NCI-H226 (cell line): ENCODE measurements at regions not wholly inside any gene's neighbourhood (a gene's known extent, or its start where the extent isn't known, plus 50 kb on each side); places are given as distances from the start of the nearest gene placed in this dataset.

Experiments
- DNase-seq: peaks from one replicate; pipeline ENCODE4 v3.0.0-alpha.2; 2015

GRCh38 chr17:72430611-72431432 is 310.0 kb downstream of the SOX9 start:
- DNase-seq: no peak

DNA sequence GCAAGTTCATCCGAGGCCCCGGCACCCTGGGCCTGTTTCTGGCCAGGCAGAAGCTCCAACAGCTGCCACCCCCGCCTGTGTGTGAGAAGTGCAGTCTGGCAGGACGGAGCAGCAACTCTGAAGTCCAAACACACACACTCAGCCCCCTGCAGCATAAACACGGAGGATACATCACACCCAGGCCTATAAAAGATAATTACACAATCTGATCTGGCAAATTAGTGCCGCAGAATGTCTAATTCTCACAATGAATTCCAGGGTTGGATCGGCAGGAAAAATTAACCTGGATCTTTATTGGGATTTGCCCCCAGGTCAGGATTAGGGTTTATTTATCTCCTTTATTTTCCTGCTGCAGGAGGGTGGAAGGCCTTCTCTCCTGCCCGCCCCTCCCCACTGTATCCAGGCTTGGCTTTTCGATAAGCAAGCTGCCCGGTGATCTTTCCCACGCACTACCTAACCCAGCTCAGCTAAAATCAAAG is 311.4 kb downstream of the SOX9 start:
- no peak for DNase-seq

DNA sequence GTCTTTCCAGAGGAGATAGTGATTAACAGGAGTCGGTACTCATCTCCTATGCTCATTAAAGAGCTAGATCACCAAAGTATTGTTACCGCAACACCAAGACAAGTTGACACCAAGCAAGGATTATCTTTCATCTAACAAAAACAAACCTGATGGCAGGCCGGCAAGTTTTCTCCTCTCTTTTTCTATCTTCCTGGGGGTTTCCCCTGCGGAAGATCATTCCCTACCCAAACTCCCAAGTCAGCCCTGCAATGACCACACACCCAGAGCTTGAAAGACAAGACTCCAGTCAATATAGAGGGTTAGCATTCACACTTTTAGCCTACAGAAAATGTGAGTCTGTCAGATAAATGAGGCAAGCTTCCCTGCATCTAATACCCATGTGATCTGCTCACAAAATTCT is 312.1 kb downstream of the SOX9 start:
- no peak for DNase-seq

DNA sequence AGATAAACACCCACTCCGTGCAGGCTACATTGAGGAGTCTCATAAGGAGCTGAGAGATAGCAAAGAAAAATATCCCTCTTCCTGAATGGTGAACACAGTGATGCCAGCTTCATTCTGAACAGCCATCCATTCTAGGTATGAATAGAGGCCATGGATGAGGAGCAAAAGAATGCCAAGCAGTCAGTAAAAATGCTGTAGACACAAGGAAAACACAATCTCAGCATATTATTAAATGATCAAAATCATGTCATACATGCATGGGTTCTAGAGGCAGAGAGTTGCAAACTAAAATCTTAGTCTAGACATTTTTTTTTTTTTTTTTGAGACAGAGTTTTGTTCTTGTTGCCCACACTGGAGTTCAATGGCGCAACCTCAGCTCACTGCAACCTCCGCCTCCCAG is 313.0 kb downstream of the SOX9 start:
- no peak for DNase-seq

DNA sequence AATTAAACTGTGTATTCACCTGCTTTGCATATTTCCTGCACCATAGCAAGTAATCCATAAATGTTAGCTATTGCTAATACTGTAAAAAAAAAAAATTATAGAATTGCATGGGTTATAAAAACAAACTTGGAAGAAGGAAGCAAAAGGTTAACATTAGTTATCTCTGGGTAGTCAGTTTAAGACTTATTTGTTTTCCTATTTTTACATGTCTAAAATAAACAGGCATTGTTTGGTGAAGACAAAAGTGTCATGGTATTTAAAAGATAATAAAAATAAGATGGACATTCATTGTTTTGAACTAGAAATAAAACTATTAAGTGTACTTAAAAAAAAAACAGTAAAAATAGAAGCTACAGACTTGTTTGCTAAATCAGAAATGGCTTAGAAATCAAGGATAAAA is 313.8 kb downstream of the SOX9 start:
- DNase-seq: no peak

DNA sequence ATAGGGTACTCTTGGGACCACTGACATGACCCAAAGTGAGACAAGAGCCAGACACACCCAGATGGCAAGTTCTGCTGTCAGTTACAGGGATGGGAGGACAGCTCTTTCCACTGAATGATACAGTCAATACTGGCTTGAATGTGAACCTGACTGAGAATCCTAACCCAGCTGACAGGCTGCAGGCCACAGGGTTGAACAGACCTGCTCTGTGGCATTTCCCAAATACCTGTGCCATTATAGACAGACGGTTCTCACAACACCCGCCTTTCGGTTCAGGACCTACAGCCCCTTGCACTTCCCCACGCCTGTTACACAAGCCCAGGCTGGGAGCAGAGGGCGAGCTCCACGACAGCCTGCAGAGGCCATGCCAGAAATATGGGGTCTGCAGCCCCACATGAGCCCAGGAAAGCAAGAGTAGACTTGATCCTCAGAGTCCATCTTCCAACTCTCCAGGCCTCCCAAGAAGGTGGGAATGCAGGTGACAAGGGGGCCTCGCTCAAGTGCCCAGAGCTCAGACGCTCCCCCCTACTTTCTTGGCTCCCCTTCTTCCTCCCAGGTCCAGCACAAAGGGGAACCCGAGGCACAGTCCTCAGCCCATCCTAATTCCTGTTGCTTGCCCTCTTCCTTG is 314.3 kb downstream of the SOX9 start:
- no peak for DNase-seq

GRCh38 chr17:72438783-72439182 is 318.0 kb downstream of the SOX9 start:
- DNase-seq: no peak

DNA sequence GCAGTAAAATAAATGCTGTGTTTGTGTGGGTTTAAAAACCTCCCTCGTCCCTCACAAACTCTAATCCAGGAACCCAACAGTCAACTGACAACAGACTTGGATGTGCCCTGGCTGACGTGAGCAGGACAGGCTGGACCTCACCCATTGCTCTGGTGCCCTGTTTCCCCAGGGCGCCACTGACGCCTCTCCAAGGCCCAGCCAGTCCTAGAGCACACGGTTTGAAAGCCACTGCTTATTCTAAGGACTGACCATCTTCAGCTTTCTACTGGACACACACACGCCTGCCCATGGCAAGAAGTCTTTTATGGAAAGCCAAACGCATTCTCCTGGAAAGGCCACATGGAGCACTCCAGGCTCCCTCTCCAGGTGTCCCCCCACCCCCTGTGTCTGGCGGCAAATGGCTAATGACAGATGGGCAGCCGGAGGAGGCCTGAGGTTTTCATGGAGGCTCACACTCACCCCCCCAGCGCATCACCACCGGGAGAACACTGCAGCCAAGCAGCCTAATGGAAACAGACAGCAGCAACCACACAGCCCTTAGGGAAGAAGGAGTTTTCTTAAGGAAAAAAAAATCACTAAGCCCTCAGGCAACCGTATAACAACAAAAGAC is 319.2 kb downstream of the SOX9 start:
- no peak for DNase-seq

DNA sequence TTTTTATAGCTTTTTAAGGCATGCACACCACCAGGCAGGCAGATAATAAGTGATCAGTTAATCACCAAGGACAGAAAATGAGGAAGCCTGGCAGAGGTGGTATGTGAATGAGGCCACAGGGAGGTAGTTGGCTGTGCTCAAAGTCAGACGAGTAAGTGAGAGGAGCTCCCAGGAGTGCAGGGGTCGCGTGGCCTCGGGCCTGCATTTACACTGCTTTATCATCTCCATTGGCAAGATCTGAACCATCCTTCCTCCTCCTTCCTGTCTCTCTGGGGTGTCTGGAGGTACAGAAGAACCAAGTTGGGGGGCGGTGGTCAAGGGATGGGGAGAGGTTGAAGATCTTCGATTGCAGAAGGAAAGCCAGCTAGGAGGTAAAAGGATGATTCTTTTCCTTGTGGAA is 320.1 kb downstream of the SOX9 start:
- DNase-seq: no peak

- no peak for DNase-seq
These were observed 321.1 kb downstream of the SOX9 start for GRCh38 chr17:72441909-72442308.

DNA sequence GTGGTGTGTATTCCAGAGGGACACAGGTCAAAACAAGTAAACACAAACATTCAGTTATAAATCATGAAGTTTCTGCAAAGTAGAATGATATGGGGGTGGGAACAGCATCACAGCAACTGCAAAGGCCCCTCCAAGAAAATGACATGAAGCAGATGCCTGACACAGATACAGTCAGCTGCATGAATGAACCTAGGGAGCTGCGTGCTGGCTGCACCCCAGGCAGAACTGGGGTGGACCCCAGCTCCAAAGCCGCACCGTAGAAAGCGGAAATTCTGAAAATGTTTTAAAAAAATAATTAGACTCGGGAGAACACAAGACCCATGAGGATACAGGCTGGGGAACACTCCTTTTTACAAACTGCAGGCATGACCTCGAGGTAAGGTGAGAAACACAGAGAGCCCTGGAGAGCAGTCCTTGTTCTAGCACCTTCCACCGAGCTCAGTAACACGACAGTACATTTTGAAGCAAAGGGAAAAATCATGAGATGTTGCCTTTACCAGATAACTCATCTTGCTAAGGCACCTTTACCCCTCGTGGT is 323.8 kb downstream of the SOX9 start:
- DNase-seq: no peak

DNA sequence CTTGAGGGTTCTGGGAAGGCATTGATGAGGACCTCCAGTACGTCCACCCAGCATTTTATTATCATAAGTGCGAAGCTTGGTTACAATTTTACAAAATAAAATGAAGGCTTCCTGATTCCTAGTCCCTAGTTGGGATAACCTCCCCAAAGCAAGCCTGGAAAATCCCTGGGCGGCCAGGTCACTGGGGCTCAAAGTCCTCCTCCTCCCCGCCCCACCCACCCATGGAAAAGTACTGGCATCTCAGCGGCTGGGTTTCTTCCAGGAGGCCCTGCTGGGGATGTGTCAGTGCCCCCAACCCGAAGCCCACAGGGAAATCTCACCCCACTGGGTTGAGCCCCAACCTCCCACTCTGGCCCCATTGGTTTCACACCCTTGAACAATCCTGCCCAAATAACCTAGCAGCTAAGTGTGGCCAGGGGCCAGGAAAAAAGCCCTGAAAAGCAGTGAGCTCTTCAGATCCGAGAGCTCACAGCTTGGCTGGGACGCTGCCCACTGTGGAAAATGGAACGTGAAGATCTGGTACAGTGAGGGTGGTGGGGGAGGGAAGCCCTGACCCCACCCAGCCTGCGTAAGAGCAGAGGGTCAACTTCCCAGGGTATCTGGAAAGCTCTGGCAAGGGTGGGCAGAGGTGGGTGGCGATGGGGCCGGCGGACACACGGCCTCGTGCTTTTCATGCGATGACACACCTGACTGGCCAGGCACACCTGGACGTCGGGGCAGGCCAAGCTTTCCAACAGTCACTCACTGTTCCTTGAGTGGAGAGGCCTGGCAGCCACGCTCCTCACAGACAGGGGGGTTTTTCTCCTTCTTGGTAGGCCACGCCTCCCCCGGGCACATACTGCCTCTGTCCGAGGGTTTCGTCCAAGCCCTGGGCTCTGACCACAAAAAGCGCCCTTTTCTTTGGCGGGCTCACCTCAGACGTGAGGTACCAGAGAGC is 324.5 kb downstream of the SOX9 start:
- DNase-seq: no peak

DNA sequence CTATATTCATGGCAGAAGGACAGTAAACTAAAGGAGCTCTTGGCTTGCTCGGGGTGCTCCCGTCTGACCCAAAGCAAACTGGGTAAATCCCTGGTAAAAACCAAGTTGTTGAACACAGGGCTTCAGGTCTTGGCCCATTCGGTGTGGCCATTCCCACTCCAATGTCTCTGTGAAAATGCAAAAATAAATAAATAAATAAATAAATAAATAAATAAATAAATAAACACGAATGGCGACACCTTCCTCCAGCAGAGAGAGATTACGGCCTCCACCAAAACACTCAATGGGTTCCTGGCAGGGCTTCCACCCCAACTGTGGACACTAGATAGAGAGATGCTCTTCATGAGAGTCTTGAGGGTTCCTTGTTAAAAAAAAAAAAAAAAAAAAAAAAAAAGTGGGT is 325.3 kb downstream of the SOX9 start:
- no peak for DNase-seq

DNA sequence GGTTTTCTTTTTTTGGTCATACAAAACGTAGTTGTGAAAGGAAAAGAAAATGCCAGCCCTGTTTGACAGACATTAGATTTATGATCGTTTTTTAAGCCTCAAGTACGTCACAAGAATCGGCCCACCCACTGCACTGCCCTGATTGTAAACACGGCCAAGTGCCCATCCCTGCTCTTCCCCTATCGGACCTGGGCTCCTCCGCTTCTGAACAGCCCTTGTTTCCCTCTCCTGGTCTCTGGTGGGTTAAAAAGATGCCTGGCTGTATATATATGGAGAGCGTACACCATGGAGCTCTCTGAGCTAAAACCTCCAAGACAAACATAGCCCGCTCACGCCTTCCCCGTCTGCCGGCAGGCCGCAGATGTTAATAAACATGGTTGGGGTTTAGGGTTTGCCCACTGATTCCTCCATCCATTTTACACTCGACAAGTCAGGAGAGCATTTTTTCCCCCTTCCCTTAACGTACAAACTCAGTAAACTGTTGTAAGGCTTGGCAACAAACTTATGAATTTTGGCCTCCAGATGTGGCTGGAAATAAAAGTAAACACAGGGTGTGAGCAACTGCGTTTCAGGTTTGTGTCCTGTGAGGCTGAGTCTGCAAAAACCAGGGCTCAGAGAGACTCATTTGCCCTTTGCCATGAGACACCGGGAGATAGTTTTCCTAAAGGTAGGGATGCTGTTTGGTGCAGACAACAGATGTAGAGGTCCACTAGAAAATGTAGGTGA is 325.9 kb downstream of the SOX9 start:
- DNase-seq: no peak

DNA sequence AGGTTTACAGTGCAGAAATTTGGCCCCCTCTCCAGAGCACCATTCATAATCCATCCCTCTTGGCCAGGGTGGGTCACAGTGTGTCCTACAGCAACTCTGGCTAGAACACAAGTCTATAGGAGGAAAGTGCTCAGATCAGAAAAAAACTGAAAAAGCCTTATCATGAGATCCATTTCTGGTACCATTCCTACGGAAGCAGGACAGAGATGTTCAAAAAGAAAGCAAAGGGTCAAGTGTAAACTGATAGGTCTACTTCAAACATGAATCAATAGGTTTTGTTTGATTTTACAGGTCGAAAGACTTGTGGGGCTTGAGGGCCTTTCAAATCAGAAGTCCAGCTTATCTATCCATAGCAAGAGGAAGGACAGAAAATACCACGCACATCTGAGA is 326.4 kb downstream of the SOX9 start:
- no peak for DNase-seq

- DNase-seq: no peak
These were observed 327.2 kb downstream of the SOX9 start for GRCh38 chr17:72448019-72448418.

DNA sequence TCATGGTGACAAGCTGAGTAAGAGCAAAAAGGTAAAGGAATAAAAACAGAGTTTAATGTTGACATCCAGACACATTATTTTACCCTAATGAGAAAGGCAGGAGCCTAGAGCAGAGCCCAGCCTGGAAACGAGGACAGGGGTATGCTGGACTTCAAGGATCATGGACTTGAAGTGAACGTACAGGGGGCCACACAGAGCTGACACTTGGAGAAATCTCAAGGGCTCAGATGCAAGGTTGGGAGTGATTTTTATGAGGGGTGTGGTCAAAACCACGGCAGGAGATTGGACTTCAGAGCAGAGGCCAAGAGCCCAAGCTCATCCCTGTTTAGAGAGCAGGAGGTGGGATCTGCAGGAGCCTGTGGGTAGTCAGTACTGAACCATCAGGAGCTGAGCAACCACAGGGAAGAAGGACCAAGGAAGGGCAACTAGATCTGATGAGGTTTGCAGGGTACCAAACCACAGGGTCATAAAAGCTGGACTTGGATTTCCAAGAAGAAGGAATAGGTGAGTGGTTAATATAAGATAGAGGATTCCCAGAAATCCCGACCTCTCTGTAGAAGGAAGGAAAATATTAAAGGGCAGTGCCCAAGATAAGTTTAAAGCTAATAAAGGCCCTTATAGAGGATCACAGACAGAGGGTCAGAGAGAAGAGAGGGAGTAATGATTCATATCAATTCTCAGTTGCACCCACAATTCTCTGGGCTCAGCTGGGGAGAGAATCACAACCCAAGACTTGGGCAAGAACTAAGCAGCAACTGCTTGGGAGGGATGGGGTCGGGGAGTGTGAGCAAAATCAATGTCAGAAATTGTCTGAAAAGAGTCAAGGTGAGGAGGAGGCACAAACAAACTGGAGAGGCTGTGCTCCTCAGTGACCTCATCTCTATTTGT is 331.7 kb downstream of the SOX9 start:
- no peak for DNase-seq

GRCh38 chr17:72454342-72454741 is 333.5 kb downstream of the SOX9 start:
- DNase-seq: no peak

- no peak for DNase-seq
These were observed 334.7 kb downstream of the SOX9 start for GRCh38 chr17:72455562-72455961.

DNA sequence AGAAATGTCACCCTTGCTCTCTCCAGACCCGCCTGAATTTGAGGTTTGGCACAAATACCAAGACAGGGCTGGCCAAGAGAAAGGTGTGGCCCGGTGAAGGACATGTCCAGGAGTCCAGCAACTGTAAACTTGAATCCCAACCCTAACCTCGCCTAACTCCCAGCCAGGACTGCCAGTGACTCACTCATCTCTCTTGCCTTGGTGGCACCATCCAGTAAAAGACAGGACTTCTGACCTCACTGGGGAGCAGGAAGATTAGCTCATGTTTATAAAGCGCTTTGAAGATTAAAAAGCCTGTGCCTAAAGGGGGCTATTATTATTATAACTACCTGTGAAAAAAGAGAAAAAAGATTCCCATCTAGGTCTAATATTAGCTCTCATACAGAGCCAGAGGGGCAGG is 335.3 kb downstream of the SOX9 start:
- peak; percentile 30 for DNase-seq

- DNase-seq: no peak
These were observed 336.9 kb downstream of the SOX9 start for GRCh38 chr17:72457712-72458111.
